GM12878 (cell line): ENCODE measurements at regions not wholly inside any gene's neighbourhood (a gene's known extent, or its start where the extent isn't known, plus 50 kb on each side); places are given as distances from the start of the nearest gene placed in this dataset.

Experiments
- ATAC-seq: fragments of 200-7000 bp; cut with Tn5 transposase; 3 replicates; pipeline ENCODE4 v1.9.1; 2020; ENCODE audit warnings: mild to moderate bottlenecking, moderate library complexity
- BruUV-seq: library from RNA; stranded (reverse); fragments of 400-500 nt; replicated peaks from 2 replicates; lab custom pipeline; 2021; lab: Mats Ljungman, UMichigan
- CTCF ChIA-PET: fragments of 300-600 bp; sonication (Branson Sonifier 250); formaldehyde crosslinking; extraction: SDS; loops from one replicate; lab custom pipeline; 2021; ENCODE audit warnings: inconsistent platforms; lab: Yijun Ruan, JAX
- POLR2A ChIA-PET: fragments of 350-600 bp; formaldehyde crosslinking; extraction: SDS; loops from one replicate; lab custom pipeline; 2021; ENCODE audit warnings: inconsistent platforms; lab: Charles Lee
- RAD21 ChIA-PET: fragments of 300-600 bp; sonication (Branson Sonifier 250); formaldehyde crosslinking; loops from one replicate; lab custom pipeline; 2023; ENCODE audit warnings: antibody characterized with exemption; ENCODE audit not compliant: unreplicated experiment; lab: Charles Lee
- SMC1A ChIA-PET: fragments of 300-600 bp; sonication (Branson Sonifier 250); formaldehyde crosslinking; loops from one replicate; lab custom pipeline; 2023; ENCODE audit not compliant: unreplicated experiment, uncharacterized antibody; lab: Charles Lee
- DNase-seq: peaks from one replicate; pipeline ENCODE4 v3.0.0-alpha.2; 2011; ENCODE audit warnings: low read depth, low spot score
- FAIRE-seq: peaks from 3 replicates; lab custom pipeline; 2011; peaks lifted over from hg19 to GRCh38; lab: Jason Lieb, UNC
- H2AFZ ChIP-seq: 2 replicates; pipeline ENCODE4 v1.6.0; 2011; ENCODE audit warnings: low read depth, low read length, control low read depth; ENCODE audit not compliant: control insufficient read depth
- H3K27ac ChIP-seq: 2 replicates; pipeline ENCODE4 v1.5.1; 2011; ENCODE audit warnings: control low read depth; ENCODE audit not compliant: control insufficient read depth, insufficient read depth
- H3K27me3 ChIP-seq, 2 experiments: replicated peaks in 1 of 2; 2 replicates each; pipeline versions ENCODE4 v1.6.0 to v1.6.1; 2011; ENCODE audit warnings: low read length in 1 of 2; ENCODE audit not compliant: control insufficient read depth in 2 of 2, insufficient read depth in 2 of 2
- H3K36me3 ChIP-seq, 2 experiments: 2 replicates each; pipeline ENCODE4 v1.5.1; 2011; ENCODE audit warnings: low read length in 1 of 2; ENCODE audit not compliant: control insufficient read depth in 2 of 2, insufficient read depth in 2 of 2
- H3K4me1 ChIP-seq: 2 replicates; pipeline ENCODE4 v1.6.1; 2011; ENCODE audit warnings: mild to moderate bottlenecking, low read length, moderate library complexity, mixed read lengths; ENCODE audit not compliant: control insufficient read depth, insufficient read depth
- H3K4me2 ChIP-seq: 2 replicates; pipeline ENCODE4 v1.6.0; 2011; ENCODE audit warnings: control low read depth; ENCODE audit not compliant: control insufficient read depth, insufficient read depth
- H3K4me3 ChIP-seq: fragments of 200-600 bp; sonication (generic); 2 replicates; pipeline ENCODE4 v1.5.1; 2016
- H3K79me2 ChIP-seq: 2 replicates; pipeline ENCODE4 v1.6.0; 2011; ENCODE audit warnings: low read length; ENCODE audit not compliant: control insufficient read depth, insufficient read depth
- H3K9ac ChIP-seq: 2 replicates; pipeline ENCODE4 v1.8.0; 2011; ENCODE audit warnings: low read length, control low read depth, mixed read lengths; ENCODE audit not compliant: control insufficient read depth, insufficient read depth
- H3K9me3 ChIP-seq: replicated peaks from 3 replicates; pipeline ENCODE4 v1.5.1; 2011; ENCODE audit warnings: mild to moderate bottlenecking, low read length; ENCODE audit not compliant: control insufficient read depth, insufficient read depth
- H4K20me1 ChIP-seq: 2 replicates; pipeline ENCODE4 v1.6.0; 2011; ENCODE audit not compliant: control insufficient read depth, insufficient read depth
- ETV6 ChIP-seq, 2 experiments: fragments of 450-650 bp in 1 of 2; IDR thresholded peaks in 1 of 2; conservative IDR thresholded peaks in 1 of 2; 2 replicates each; pipeline ENCODE4 v1.6.1; 2014; ENCODE audit warnings: antibody characterized with exemption in 1 of 2, borderline replicate concordance in 1 of 2, low read depth in 1 of 2, mild to moderate bottlenecking in 1 of 2, moderate library complexity in 1 of 2
- GABPA ChIP-seq: IDR thresholded peaks from 2 replicates; pipeline ENCODE4 v1.6.1; 2014; ENCODE audit warnings: antibody characterized with exemption, low read depth, mild to moderate bottlenecking, inconsistent platforms
- HSF1 ChIP-seq: fragments of 150-350 bp; IDR thresholded peaks from 2 replicates; pipeline ENCODE4 v1.6.1; 2014; ENCODE audit warnings: mild to moderate bottlenecking, low read depth, low read length
- IKZF1 ChIP-seq: fragments of 450-650 bp; conservative IDR thresholded peaks from 2 replicates; pipeline ENCODE4 v1.6.1; 2017; ENCODE audit warnings: antibody characterized with exemption, mild to moderate bottlenecking
- LARP7 ChIP-seq: fragments of 450-650 bp; IDR thresholded peaks from 2 replicates; pipeline ENCODE4 v1.6.1; 2017; ENCODE audit warnings: mild to moderate bottlenecking
- NR2C1 ChIP-seq: fragments of 450-650 bp; IDR thresholded peaks from 2 replicates; pipeline ENCODE4 v1.6.1; 2017; ENCODE audit warnings: antibody characterized with exemption, mild to moderate bottlenecking, moderate library complexity
- PAX5 ChIP-seq: IDR thresholded peaks from 2 replicates; pipeline ENCODE4 v1.6.1; 2011; ENCODE audit warnings: low read depth, low read length, borderline replicate concordance
- RFX5 ChIP-seq: IDR thresholded peaks from 2 replicates; pipeline ENCODE4 v1.6.1; 2011; ENCODE audit warnings: low read depth, low read length, improper control_type of control experiment
- SIX5 ChIP-seq: IDR thresholded peaks from 2 replicates; pipeline ENCODE4 v1.6.1; 2011; ENCODE audit warnings: mild to moderate bottlenecking, low read depth, low read length, moderate library complexity; ENCODE audit not compliant: severe bottlenecking
- WGBS: methylation state at CpG from one replicate; pipeline ENCODE4 v1.1.6; 2016; ENCODE audit warnings: low lambda C conversion rate; ENCODE audit not compliant: insufficient replicate concordance, insufficient coverage; ENCODE audit errors: missing lambda C conversion rate; 5-methylcytosine and 5-hydroxymethylcytosine counted together
- in situ Hi-C: fragments of 300-500 bp; cut with MboI; formaldehyde crosslinking; loops from 9 replicates; pipeline ENCODE4 v1.14.3; 2018; ENCODE audit warnings: mixed read lengths
- intact Hi-C: fragments of 100-400 bp; cut with micrococcal nuclease; formaldehyde crosslinking; loops from one replicate; pipeline ENCODE4 v1.14.2; 2022; ENCODE audit not compliant: unreplicated experiment
- TF ChIP-seq, protein P1 (sequence below): fragments of 450-650 bp; IDR thresholded peaks from 2 replicates; pipeline ENCODE4 v1.6.1; 2017; ENCODE audit warnings: mild to moderate bottlenecking, moderate library complexity

DNA sequence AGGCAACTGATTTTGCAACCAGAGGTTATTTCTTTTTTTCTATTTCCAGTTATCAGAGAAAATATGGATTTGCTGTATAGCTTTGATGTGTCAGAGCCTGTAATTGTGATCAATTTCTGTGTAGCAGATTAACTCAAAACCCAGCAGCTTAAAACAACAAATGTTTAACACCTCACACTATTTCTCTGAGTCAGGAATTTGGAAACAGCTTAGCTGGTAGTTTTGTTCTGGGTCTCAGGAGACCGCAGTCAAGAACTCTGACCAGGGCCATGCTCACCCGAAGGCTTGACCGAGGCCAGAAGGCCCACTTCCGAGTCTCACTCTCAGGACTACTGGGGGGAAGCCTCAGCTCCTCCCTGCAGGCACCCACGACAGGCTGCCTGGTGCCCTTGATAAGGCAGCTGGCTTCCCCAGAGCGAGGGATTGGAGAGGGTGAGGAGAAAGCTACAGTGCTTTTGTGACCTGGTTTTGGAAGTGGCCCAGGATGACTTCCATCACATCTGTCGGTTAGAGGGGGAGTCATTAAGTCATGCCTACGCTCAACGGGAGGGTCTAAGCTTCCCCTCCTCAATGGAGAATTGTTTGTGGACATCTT lies 105.7 kb upstream of the SHH start:
- no peak overlapping the region for H3K4me2 ChIP-seq

More for the DNA sequence above, 105.7 kb upstream of the SHH start:
- H3K4me3 ChIP-seq, result no peak overlapping the region
- H3K4me1 ChIP-seq, result no peaks in the 10 kb centered on the region
- H3K9ac ChIP-seq, result no peak overlapping the region
- no peak for TF ChIP-seq NR2C1
- TF ChIP-seq PAX5, result no peak
- no peak for TF ChIP-seq IKZF1
- TF ChIP-seq HSF1, result no peak
- TF ChIP-seq ETV6 (conservative IDR thresholded peaks at IDR 0.05 in 1 of 2, IDR thresholded peaks at IDR 0.05 in 1 of 2; ENCODE audit: borderline replicate concordance in 1 of 2, low read depth in 1 of 2), result no peak
- TF ChIP-seq RFX5, result no peak
- TF ChIP-seq, protein P1, sequence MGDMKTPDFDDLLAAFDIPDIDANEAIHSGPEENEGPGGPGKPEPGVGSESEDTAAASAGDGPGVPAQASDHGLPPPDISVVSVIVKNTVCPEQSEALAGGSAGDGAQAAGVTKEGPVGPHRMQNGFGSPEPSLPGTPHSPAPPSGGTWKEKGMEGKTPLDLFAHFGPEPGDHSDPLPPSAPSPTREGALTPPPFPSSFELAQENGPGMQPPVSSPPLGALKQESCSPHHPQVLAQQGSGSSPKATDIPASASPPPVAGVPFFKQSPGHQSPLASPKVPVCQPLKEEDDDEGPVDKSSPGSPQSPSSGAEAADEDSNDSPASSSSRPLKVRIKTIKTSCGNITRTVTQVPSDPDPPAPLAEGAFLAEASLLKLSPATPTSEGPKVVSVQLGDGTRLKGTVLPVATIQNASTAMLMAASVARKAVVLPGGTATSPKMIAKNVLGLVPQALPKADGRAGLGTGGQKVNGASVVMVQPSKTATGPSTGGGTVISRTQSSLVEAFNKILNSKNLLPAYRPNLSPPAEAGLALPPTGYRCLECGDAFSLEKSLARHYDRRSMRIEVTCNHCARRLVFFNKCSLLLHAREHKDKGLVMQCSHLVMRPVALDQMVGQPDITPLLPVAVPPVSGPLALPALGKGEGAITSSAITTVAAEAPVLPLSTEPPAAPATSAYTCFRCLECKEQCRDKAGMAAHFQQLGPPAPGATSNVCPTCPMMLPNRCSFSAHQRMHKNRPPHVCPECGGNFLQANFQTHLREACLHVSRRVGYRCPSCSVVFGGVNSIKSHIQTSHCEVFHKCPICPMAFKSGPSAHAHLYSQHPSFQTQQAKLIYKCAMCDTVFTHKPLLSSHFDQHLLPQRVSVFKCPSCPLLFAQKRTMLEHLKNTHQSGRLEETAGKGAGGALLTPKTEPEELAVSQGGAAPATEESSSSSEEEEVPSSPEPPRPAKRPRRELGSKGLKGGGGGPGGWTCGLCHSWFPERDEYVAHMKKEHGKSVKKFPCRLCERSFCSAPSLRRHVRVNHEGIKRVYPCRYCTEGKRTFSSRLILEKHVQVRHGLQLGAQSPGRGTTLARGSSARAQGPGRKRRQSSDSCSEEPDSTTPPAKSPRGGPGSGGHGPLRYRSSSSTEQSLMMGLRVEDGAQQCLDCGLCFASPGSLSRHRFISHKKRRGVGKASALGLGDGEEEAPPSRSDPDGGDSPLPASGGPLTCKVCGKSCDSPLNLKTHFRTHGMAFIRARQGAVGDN, result no peak
- no peak for TF ChIP-seq SIX5
- no peak for TF ChIP-seq GABPA
- TF ChIP-seq LARP7, result no peak
- H3K79me2 ChIP-seq, result no peaks in the 10 kb centered on the region
- intact Hi-C loops (no loop called here), in situ Hi-C loops (no loop called here)
- DNase-seq (no peak), ATAC-seq (no peak), FAIRE-seq (no peak)
- H3K9me3 ChIP-seq, result no peaks in the 10 kb centered on the region
- BruUV-seq, result no TSS peak
- ChIA-PET POLR2A (no interaction called here), CTCF (no interaction called here), SMC1A (no interaction called here), RAD21 (no interaction called here)
- no peak overlapping the region for H3K27ac ChIP-seq
- H4K20me1 ChIP-seq, result no peaks in the 10 kb centered on the region
- no peaks in the 10 kb centered on the region for H3K36me3 ChIP-seq
- no peak overlapping the region for H2AFZ ChIP-seq
- no peaks in the 10 kb centered on the region; a peak in 1 of 4 replicates for H3K27me3 ChIP-seq
- WGBS, result 44% methylated on average over 9 of the region's 9 CpGs
